Activated CD8-positive, alpha-beta memory T cell treated with anti-CD3 and anti-CD28 coated beads for 1 hour (primary cell): ENCODE measurements at regions not wholly inside any gene's neighbourhood (a gene's known extent, or its start where the extent isn't known, plus 50 kb on each side); places are given as distances from the start of the nearest gene placed in this dataset.

Experiments used
- DNase-seq, 2 donors: peaks; one replicate each; pipeline ENCODE4 v3.0.0-alpha.2; 2020; ENCODE audit warnings: low read depth in 1 of 2; ENCODE audit errors: extremely low read depth in 1 of 2

- no peak for DNase-seq
Observed at GRCh38 chr7:131745390-131746248, 189.2 kb upstream of the PODXL start.

DNA sequence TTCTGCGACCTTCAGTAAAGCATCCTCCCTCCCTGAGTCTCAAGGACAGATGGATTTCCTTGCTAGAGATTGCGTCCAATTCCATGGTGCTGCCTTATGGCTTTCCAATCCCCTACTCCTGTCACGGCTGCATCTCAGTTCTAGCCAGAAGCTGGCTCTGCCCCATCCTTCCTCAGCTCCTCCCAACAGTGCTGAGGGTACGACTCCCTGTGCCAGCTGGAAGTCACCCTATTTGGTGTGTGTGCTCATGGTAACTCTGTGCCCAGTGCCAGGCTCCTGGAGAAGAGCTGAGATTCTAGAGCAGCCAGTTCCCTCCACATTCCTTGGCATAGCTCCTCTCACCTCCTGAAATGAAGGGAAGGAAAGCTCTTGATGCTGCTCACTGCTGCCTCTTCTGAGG is 185.0 kb upstream of the PODXL start:
- DNase-seq = no peak

DNA sequence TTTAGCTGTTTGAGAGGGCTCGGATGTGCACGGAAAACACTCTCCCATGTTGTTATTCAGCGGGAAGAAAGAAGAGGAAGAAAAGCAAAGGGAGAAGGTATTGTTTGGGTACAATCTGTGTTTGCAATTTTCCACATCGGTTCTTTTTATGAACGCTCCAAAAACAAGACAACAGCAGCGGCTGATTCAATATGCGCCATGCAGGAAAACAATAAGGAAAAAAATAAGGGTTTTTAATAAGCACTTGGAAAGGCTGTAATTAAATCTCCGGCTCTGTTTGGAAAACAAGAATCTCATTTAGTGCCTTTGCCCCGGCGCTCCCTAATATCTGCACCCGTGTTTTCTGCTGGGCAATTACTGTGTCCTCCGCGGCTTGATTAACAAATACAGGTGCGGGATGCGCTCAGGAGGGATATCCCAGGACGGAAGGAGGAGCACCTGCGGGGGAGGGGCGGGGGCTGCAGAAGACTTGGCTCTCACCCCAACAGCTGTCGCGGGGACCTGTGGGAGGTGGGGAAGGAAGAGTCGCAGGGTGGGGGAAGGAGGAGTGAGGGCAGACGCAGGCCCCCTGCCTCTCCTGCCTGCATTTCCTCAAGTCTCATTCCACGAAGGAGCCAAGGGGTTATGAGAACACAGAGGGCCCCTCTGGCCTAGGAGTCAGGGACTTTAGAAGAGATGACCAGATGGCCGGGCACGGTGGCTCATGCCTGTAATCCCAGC is 181.5 kb upstream of the PODXL start:
- DNase-seq = no peak

- DNase-seq = no peak
Observed at GRCh38 chr7:131735101-131735500, 178.7 kb upstream of the PODXL start.

GRCh38 chr7:131733604-131734003 is 177.2 kb upstream of the PODXL start:
- DNase-seq = no peak

DNA sequence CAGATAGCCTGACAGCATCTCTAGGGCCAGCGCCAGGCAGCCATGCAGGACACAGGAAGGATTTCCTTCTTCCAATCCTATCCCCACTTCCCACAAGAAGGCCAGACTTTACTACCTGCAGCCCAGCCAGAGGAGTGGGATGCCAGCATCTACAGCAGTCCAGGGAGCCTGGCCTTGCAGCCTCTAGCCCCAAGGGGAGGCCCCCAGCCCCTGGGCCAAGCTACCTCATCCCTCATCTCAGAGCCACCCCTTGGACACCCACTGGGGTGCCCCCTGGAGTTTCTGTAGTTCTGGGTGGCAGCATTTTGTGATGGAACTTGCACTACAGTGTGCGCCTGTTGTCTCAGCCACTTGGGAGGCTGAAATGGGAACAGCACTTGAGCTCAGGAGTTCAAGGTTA is 170.8 kb upstream of the PODXL start:
- DNase-seq = no peak

GRCh38 chr7:131726686-131727085 is 170.3 kb upstream of the PODXL start:
- no peak for DNase-seq

DNA sequence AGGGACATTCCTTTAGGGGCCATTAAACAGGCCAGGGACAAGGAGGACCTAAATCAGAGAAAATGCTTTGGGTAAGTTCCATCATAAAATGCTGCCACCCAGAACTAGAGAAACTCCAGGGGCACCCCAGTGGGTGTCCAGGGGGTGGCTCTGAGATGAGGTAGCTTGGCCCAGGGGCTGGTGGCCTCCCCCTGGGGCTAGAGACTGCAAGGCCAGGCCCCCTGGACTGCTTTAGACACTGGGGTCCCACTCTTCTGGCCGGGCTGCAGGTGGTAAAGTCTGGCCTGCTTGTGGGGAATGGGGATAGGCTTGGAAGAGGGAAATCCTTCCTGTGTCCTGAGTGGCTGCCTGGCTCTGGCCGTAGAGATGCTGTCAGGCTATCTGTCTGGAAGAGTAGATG is 169.6 kb upstream of the PODXL start:
- DNase-seq = no peak

DNA sequence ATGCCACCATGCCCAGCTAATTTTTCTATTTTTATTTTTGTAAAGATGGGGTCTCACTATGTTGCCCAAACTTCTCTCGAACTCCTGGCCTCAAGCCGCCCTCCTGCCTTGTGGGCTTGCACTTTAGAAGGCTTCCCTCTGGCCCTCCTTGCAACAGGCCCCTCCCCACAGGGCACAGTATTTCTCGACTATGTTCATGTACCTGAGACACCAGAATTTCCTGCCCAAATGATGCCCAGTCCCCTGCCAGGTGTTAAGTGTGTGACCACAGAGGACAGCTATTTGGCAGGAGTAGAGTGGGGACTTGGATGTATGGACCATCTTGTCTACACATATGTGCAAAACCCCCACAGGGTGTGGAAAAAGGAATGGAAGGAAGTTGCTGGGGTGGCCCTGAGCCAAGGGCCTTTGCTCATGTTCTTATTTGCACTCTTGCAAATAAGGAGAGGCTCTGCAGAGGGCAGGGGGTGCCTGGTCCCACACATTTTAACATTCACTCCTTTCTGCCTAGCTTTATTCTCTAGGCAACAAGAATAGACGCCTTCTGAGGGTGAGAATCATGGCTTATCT is 168.4 kb upstream of the PODXL start:
- DNase-seq = no peak

GRCh38 chr7:131723926-131724325 is 167.5 kb upstream of the PODXL start:
- no peak for DNase-seq

GRCh38 chr7:131722371-131722770 is 165.9 kb upstream of the PODXL start:
- DNase-seq = no peak

GRCh38 chr7:131721660-131722059 is 165.2 kb upstream of the PODXL start:
- DNase-seq = no peak

DNA sequence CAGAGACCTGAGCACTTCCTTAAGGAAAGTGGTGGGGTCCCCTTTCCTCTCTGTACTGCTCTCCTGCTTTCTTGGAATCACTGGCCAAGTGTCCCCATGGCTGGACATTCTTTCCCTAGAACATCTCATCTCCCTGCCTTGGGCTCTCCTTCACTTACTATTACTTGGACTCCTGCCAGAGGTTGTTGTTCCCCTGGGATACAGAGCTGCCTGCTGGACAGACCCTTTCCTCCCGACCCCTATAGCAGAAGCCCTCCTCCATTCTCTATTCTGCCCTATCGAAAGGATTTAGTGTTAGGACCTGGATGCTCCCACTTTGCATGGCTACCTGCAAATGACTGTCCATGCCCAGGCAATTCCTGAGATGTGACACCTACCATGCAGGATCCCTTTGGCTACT is 164.3 kb upstream of the PODXL start:
- DNase-seq = no peak

GRCh38 chr7:131717181-131717580 is 160.8 kb upstream of the PODXL start:
- no peak for DNase-seq

- DNase-seq = no peak
Observed at GRCh38 chr7:131699323-131699722, 142.9 kb upstream of the PODXL start.

- peak in 1 of 2 donors; percentile 7 for DNase-seq
Observed at GRCh38 chr7:131692131-131692960, 135.9 kb upstream of the PODXL start.

DNA sequence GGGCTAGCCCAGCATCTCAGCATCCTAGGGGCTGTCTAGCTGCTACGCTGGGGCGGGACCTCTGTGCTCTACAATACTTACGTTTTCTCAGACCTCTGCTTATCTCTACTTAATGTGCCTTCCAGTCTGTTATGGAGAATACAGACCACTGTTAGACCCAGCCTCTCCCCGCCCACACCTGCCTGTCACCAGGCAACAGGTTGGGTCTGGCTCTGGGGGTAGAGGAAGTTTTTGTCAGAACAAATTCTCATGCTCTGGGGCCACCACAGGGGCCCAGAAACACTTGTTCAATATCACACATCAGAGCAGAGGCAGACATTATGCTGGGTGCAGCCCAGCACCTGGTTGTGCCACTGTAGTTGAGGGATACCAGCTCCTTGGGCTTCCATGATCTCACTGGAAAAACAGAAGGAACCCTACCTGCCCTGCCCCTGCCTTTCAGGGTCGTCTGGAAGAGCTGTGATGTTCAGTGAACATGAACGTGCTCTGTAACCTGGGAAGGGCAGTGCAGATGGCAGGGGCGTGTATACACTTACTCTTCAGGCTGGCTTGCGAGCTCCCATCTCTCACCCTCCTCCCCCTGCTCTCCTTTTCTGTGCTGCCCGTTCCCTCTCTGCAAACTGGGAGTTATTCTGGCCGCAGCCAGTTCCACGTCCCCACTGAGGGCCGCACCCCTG is 135.2 kb upstream of the PODXL start:
- DNase-seq = no peak

- no peak for DNase-seq
Observed at GRCh38 chr7:131690441-131690840, 134.0 kb upstream of the PODXL start.

GRCh38 chr7:131689662-131690234 is 133.3 kb upstream of the PODXL start:
- no peak for DNase-seq
